HG02938 (cell line): ENCODE measurements at regions not wholly inside any gene's neighbourhood (a gene's known extent, or its start where the extent isn't known, plus 50 kb on each side); places are given as distances from the start of the nearest gene placed in this dataset.

ENCODE experiments used
- ATAC-seq: cut with Tn5 transposase; IDR thresholded peaks from one replicate; pipeline ENCODE4 v1.9.1; 2021; ENCODE audit warnings: mild to moderate bottlenecking, moderate library complexity; ENCODE audit not compliant: unreplicated experiment

DNA sequence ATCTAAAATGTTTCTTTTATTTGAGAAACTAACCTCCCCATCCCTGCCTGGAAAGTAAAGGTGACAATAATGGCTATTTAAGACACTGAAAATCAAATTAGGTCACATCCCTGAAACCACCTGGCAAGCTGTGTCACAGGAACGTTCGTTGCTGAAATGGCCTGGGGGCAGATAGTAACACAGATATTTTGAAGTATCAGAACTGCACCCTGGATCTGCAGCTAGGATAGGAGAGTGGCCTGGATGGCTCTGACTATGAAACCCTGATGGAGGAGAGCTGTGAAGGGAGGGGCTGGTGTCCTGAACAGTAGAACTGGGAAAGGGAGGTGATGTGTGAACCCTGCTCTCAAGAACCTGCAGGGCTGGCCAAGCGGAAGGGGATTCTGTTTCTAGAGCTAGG is 648.3 kb upstream of the CFAP20DC start:
- ATAC-seq: no peak

DNA sequence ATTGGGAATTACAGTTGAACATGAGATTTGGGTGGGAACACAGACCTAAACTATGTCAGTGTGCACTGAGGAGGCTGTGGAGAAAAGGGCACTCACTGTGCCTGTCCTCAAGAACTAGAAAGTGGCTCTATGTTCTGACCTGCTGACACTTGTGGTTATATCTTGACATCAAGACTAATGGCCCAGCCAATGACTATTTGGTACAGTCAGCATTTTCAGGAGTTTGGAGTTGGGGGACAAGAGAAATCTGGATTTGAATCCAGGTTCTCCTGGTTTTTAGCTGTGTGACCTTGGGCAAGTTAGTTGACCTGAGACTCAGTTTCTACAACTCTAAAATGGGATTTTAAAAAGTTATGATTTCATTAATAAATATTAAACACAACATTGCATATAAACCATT is 647.0 kb upstream of the CFAP20DC start:
- ATAC-seq: no peak

GRCh38 chr3:59695860-59696259 is 646.0 kb upstream of the CFAP20DC start:
- no peak for ATAC-seq

DNA sequence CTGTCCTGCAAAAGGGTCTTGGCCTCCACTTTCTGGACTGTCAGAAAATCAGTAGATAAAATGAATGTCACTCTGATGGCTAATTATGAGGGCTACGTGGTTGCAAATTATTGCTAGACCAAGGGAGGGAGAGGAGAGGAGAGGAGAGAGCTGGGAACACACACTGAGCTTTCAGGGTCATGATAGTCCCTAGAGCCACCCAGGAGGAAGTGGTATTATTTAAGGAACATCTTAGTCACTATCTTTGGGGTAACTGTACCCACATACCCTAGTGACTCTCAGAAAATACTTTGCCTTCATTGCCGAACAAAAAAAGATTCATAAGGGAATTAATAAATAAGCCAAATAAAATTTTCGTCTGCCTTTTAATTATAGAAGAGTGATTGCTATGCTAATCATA is 642.3 kb upstream of the CFAP20DC start:
- no peak for ATAC-seq

- no peak for ATAC-seq
Measured at GRCh38 chr3:59690886-59691285, 641.1 kb upstream of the CFAP20DC start.

GRCh38 chr3:59688636-59689035 is 638.8 kb upstream of the CFAP20DC start:
- no peak for ATAC-seq

DNA sequence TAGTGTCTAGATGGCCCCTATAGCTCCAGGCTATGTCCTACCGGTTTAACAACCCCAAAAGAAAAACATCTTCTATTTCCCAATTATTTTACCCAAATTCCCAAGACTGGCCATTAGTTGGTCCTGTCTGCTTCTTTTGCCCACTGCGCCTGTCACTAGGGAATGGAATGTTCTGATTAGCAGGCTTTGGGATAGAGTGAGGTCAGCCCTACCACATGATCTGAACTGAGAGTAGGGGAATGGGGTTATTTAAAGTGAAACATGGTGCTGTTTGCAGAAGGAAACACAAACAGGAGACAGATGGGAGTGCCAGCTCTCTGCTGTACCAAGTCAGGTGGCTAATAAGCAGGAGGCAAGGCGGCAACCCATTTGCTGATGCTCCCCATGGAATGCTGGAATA is 635.6 kb upstream of the CFAP20DC start:
- ATAC-seq: no peak

GRCh38 chr3:59684766-59685165 is 634.9 kb upstream of the CFAP20DC start:
- ATAC-seq: no peak

GRCh38 chr3:59680919-59681318 is 631.1 kb upstream of the CFAP20DC start:
- ATAC-seq: no peak

DNA sequence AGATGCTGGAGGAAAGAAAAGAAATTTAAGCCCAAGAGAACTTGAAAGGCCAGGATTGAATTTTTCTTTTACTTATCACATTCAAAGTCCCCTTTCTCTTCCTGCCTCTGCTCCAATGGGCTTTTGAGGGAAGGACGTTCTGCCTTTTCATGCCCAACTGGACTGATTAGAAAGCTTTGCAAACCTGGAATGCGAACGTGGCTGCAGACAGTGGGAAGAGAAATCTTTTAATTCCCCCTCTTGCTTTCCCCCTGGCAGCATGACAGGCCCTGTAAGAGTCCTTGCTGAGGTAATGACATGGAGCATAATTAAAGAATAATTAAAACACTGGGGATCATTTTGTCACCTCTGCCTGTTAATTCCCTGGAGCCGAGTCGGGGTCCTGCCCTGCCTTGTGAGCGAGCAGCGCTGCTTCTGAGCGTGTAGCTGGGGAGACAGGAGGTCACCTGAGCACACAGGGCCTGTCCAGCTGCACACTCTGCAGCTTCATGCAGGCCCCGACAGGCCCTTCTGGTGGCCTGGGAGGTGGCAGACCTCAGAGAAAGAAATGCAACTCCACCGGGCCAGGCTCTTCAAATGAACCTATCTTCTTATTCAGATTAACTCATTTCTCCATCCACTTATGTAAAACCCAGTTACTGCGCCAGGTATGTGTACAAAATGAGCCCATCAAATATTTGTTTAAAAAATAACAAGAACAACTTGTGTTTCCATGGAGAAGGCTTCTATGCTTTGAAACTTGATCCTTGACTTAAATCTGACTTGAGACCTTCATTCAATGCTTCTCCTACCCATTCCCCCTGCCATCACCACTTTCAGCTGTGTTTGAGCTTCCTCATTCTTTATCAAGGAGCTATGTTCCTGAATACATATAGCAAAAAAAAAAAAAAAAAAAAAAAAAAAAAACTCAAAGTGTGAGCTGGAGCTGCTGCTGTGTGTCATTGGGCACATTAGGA is 628.2 kb upstream of the CFAP20DC start:
- no peak for ATAC-seq

DNA sequence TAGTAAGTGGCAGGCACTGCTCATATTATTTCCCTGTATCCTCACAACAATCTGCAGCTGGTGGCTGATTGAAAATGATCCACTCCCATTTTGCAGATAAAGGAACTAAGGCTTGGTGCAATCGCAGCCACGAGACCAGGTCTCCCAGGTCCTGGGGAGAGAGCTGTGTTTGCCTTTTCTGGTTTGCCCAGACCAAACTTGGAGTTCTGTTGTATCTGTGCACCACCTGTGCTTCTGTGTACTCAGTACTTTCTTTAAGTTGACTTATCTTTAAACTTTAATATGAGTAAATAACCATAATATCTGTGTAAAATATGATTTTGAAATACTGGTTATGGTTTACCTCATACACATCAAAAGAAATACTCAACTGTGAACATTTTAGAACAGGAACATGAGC is 625.7 kb upstream of the CFAP20DC start:
- ATAC-seq: no peak

DNA sequence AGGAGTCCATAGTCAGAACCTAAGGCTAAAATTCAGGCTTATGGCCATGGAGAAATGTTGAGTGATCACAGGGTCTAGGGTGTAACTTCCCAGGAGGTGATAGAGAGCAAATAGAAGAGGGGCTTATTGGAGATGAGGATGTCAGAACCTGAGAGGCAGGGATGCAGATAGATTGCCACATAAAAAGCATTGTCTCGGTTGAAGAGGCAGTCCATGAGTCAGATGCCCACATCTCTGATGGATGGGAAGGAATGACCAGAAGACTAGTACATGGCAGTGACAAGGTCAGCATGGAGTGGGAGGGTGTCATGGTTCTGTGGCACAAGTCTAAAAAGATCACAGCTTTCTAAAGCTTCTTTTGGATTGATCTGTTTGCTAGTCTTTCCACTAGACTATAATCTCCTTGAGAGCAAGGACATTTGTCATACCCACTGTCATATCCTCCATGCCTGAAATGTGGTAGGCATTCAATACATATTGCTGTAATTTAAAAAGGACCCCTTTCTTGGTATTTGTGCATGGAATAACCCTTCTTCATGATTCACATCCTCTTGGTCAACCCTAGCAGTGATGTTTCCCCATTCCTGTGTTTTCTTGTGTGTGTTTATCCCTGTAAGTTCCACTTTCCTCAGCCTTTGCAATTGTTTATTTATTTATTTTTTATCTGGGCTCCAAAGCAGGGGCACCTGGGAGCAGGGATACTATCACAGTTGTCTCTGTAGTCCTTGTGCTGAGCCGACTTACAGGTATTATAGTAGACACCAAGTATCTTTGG is 613.4 kb upstream of the CFAP20DC start:
- ATAC-seq: no peak

DNA sequence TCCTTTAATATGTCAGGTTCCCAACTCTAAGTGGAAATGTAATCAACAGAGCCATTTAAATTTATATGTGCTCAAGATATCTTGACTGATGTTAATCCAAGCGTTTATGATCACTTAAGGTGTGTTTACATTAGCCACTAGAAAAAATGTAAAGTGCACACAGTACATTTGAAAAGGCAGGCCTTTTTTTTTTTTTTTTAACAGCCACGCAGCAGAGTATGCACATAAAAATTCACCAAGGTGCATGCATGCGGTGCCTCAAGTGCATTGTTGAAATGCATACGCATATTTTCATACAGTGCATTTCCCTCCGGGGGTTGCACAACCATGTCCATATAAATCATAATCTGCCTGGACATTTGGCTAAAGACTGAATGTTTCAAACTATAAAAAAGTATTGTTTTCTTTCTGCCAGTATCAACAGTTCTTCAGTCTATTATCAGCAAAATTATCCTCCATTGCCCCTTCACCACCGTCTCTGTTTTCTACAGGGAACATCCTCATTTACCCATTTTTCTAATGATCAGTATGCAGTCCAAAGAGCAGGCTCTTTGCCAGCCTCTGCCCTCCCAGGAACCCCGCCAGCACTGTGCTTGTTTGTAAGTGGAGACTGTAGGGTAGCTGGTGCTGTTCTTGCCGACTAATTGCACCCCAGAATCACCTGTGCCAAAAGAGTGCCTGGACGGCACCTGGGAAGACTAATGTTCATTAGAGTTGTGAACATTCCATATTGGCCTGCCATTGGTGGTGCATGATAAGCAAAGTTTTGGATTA is 611.2 kb upstream of the CFAP20DC start:
- no peak for ATAC-seq

DNA sequence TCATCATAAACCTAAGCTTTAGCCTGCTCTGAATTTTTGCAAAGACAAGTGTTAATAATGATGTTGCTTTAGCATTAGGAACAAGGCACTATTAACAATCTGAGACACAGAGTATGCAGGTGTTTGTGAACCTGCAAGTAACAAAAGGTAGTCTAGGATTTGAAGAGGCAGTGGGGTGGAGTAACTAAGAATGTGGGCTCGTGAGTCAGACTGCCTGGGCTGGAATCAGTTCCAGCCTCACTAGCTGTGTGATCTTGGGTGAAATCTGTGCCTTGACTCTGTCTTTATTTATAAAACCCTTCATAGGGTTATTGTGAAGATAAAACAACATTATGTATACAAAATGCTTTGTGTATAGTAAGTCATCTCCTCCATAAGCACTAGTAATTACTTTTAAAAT is 610.6 kb upstream of the CFAP20DC start:
- ATAC-seq: no peak

DNA sequence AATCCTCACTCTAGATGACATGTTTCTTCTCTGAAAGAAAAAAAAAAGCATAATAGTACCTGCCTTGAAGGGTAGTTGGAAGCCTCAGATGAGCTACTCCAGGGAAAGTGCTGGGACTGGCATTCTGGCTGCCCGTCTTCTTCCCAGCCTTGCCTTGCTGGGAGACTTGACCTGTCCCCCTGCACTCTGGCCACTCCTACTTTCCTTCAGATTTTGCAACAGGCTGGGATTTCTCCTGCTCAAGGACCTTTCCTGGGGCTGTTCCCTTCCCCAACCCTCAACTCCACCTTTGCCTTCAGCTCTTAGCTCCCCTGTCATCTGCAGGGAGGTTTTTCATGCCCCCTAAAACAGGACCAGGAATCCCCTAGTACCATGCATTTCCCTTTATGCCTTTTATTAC is 609.9 kb upstream of the CFAP20DC start:
- no peak for ATAC-seq

GRCh38 chr3:59658866-59659265 is 609.0 kb upstream of the CFAP20DC start:
- ATAC-seq: no peak

DNA sequence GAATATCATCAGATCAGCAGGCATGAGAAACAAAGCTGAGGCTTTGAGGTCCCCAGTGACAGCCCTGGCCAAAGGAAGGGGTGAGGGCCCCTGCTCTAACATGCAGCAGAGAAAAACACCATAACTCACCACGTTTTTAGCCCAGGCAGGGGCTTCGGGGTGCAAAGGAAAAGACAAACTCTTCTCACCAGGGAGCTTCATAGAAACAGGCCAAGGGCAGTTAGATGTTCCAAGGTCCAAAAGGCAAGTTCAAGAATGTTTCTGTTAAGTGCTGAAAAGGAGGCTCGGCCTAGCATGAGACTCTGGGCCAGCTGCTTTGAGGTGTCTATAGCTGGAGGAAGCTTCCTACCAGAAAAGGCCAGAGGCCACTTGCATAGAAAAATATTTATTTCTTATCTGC is 608.4 kb upstream of the CFAP20DC start:
- ATAC-seq: no peak

GRCh38 chr3:59655418-59656015 is 605.7 kb upstream of the CFAP20DC start:
- ATAC-seq: no peak

DNA sequence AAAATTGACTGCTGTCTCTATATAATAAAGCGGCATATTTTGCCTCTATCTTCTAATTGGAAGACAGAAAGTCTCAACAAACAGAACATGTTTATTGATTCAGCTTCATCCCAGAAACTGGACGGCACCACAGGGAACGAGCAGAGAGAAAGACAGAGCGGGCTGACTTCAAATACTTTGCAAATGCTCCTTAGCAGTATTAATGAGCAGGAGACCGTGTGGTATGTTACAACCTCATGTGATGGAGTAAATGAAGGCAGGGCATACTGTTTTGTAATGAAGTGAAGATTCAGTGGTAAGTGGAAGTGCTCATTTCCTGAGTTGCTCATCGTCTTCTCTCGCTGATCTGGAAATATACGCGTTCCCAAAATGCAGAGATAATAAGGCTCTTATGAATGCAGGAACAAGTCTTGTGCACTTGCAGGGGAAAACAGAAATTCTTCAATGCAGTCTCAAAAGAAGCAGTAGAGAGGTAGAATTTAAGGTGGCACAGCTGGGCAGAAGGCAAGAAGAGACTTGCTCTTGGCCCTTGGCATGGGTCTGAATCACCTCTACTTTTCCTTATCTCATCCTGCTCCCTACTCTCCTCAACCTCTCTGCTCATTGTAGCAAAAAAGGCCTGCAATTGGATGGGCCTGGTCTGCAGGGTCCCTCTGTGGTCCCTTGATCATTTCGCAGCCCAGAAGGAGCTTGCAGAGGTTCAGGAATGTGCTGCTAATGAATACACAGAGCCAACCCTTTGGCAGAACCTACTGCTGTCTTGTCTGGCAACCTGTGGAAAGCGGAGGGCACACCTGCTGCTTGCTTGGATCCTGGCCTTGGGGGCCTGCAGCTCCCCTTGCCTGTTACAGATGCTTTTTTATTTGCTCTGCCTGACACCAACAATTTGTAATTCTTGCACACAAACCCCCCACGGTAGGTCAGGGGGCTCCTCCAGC is 604.9 kb upstream of the CFAP20DC start:
- no peak for ATAC-seq

DNA sequence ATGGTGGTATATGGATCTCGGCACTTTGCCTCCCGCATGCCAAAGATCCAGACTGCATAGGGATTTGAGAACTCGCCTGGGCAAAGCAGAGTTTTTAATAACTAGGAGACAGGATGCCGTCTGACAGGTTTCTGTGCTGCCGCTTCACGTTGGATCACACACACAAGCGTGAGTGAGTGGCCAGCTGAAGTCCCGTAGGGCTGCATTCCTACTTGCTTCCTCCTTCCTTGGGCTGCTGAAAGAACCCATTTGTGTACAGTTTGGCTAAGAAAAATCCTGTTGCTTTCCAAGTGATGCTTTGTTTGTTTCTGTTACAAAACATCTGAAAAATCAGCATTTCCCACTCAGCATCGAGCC is 604.3 kb upstream of the CFAP20DC start:
- ATAC-seq: no peak
